Pancreas (tissue), 10 donors: ENCODE measurements at regions not wholly inside any gene's neighbourhood (a gene's known extent, or its start where the extent isn't known, plus 50 kb on each side); places are given as distances from the start of the nearest gene placed in this dataset.

Experiments
- ATAC-seq, 4 donors: fragments of 200-7000 bp; cut with Tn5 transposase; one replicate each; pipeline versions ENCODE4 v1.8.0 to v1.9.1; 2020; ENCODE audit warnings: mild to moderate bottlenecking in 4 of 4, moderate library complexity in 4 of 4
- DNase-seq, 6 donors: peaks; one replicate each; pipeline ENCODE4 v3.0.0-alpha.2; 2020
- FAIRE-seq: peaks from 2 replicates; lab custom pipeline; 2012; peaks lifted over from hg19 to GRCh38; lab: Jason Lieb, UNC
- H3K27ac ChIP-seq, 4 donors: fragments of 200-600 bp; sonication (generic); 1 replicate in 3 of 4; 2 replicates in 1 of 4; pipeline versions ENCODE4 v1.5.0 to v1.8.0; 2020
- H3K27me3 ChIP-seq, 4 donors: fragments of 200-600 bp; one replicate each; pipeline ENCODE4 v1.8.0; 2021
- H3K36me3 ChIP-seq, 3 donors: fragments of 200-600 bp; sonication (generic) in 1 of 3; one replicate each; pipeline versions ENCODE4 v1.5.0 to v1.8.0; 2020 to 2021
- H3K4me1 ChIP-seq, 3 donors: fragments of 200-600 bp; one replicate each; pipeline ENCODE4 v1.8.0; 2021
- H3K4me3 ChIP-seq, 4 donors: fragments of 200-600 bp; sonication (generic) in 2 of 4; one replicate each; pipeline versions ENCODE4 v1.5.0 to v1.8.0; 2020 to 2021
- H3K9me3 ChIP-seq, 4 donors: fragments of 200-600 bp; one replicate each; pipeline ENCODE4 v1.8.0; 2021
- WGBS, 2 donors: extraction: QIAGEN DNeasy Blood & Tissue Kit; methylation state at CpG; one replicate each; pipeline ENCODE4 v1.1.7; 2013; 5-methylcytosine and 5-hydroxymethylcytosine counted together
- intact Hi-C, 3 donors: fragments of 100-400 bp; cut with DNase I; formaldehyde crosslinking; loops; one replicate each; pipeline versions ENCODE4 v1.11.1 to v1.14.2; 2022
- TF ChIP-seq, protein P1 (sequence below), 4 donors: fragments of 200-600 bp; sonication (generic) in 3 of 4; IDR thresholded peaks; one replicate each; pipeline versions ENCODE4 v1.5.0 to v1.8.0; 2021; ENCODE audit warnings: antibody characterized with exemption in 4 of 4
- donor health status: healthy with polysubstance abuse.
- donor health status: DM: no; HTN: no; CAD: no; lungs with moderate emphysema.
- donor health status: DM: no; HTN: no; CAD: no.
- donor health status: control.
- donor health status: control.
- donor health status: Bipolar disorder and iron deficiency.
- donor health status: DM: yes; HTN: yes; CAD: no.
- donor health status: DM: no; HTN: no; CAD: no.
- donor health status: DM: no; HTN: no; CAD: no.
- donor health status: DM: yes; HTN: yes; CAD: no.

DNA sequence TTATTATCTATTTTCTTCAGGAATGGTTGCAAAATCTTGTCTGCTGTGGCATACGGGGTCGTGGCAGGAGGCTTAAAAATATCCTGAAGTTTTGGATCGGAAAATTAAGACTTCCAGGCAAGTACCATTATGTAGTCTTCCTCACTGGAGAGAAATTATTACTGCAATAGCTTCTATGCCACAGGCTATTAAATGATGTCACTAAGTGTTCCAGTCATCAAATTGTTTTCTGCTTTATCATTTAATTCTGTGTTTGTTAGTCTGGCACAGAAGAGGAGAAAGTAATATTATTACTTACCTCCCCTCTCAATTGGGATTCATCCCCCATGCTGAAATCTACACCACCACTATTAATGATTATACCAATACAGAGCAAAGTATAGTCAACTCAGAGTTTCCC, 378.2 kb upstream of the ALCAM start:
- TF ChIP-seq, protein P1, sequence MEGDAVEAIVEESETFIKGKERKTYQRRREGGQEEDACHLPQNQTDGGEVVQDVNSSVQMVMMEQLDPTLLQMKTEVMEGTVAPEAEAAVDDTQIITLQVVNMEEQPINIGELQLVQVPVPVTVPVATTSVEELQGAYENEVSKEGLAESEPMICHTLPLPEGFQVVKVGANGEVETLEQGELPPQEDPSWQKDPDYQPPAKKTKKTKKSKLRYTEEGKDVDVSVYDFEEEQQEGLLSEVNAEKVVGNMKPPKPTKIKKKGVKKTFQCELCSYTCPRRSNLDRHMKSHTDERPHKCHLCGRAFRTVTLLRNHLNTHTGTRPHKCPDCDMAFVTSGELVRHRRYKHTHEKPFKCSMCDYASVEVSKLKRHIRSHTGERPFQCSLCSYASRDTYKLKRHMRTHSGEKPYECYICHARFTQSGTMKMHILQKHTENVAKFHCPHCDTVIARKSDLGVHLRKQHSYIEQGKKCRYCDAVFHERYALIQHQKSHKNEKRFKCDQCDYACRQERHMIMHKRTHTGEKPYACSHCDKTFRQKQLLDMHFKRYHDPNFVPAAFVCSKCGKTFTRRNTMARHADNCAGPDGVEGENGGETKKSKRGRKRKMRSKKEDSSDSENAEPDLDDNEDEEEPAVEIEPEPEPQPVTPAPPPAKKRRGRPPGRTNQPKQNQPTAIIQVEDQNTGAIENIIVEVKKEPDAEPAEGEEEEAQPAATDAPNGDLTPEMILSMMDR (IDR thresholded peaks at IDR 0.05) = no peak

DNA sequence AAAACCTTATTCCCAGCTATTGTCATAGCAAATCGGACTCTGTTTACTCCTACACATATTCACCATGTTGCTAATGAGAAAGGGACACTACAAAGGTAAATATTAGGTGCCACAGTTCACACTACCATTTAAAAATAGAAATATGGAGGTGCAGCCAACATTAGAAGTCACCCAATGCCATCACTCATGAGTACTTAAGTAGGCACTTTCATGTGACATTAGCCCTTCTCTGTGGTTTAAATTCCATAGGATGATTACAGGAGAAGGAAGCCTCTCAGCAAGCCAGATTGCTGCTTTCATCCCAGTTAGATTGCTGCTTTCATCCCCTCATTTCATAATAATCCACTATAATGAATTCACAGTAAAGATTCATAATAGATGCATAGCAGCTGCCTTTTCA, 376.8 kb upstream of the ALCAM start:
- no peak overlapping the region for H3K4me3 ChIP-seq
- no peak for DNase-seq
- H3K36me3 ChIP-seq = no peaks in the 10 kb centered on the region
- FAIRE-seq = no peak
- no peak for ATAC-seq
- TF ChIP-seq, protein P1 (IDR thresholded peaks at IDR 0.05) = no peak
- H3K27me3 ChIP-seq = no peaks in the 10 kb centered on the region
- H3K4me1 ChIP-seq = no peaks in the 10 kb centered on the region
- no peaks in the 10 kb centered on the region for H3K9me3 ChIP-seq
- H3K27ac ChIP-seq = no peak overlapping the region
- 51 to 56% methylated on average over 1 of the region's 1 CpG for WGBS, 2 donors
- intact Hi-C loops = no loop called here

More for the DNA sequence above, 378.2 kb upstream of the ALCAM start:
- Histone ChIP-seq H3K4me3 (no peak overlapping the region), H3K9me3 (no peaks in the 10 kb centered on the region), H3K27ac (no peak overlapping the region), H3K27me3 (no peaks in the 10 kb centered on the region), H3K36me3 (no peaks in the 10 kb centered on the region), H3K4me1 (no peaks in the 10 kb centered on the region)
- ATAC-seq (no peak), FAIRE-seq (no peak), DNase-seq (no peak)
- intact Hi-C loops = no loop called here
- 79 to 89% methylated on average over 3 of the region's 3 CpGs for WGBS, 2 donors

DNA sequence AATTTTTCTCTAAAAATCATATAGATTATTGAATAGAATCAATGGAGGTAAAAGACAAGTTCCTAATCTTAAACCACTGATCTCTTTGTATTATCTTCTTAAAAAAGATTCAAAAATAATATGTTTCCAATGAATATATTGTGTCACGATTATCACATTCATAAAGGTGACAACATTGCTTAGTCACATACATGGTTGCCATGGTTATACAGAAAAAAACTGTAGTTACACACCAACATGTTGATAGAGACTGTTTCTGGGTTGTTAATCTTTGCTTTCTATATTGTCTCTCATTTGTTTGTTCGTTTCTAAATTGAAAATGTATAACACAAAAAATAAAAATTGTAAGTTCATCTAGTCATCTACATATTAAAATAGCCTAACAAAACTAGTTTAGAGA, 376.0 kb upstream of the ALCAM start:
- intact Hi-C loops = no loop called here
- H3K27me3 ChIP-seq = no peaks in the 10 kb centered on the region
- FAIRE-seq (no peak), DNase-seq (no peak), ATAC-seq (no peak)
- H3K4me1 ChIP-seq = no peaks in the 10 kb centered on the region
- no peaks in the 10 kb centered on the region for H3K9me3 ChIP-seq
- H3K27ac ChIP-seq = no peak overlapping the region
- no peaks in the 10 kb centered on the region for H3K36me3 ChIP-seq
- 34 to 45% methylated on average over 2 of the region's 2 CpGs for WGBS, 2 donors
- H3K4me3 ChIP-seq = no peak overlapping the region
- TF ChIP-seq, protein P1 (IDR thresholded peaks at IDR 0.05) = no peak

DNA sequence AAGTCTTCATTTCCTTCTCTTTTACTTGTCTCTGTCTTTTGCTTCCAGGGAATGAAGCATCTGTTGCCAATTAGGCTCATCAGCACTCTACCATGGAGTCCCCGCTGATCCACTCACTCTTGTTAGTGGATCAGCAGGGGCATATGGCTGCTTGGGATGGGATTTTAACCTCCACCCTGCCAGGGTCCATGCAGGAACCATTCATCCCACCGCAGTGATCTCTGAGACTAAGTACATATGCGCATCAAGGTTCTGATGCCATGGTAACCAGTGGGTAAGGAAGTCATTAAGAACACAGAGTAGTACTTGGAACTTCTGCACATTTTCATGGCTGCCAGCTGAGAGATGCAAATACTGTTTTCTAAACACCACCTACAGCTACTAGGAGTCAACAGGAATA, 374.0 kb upstream of the ALCAM start:
- FAIRE-seq = no peak
- DNase-seq = no peak
- Histone ChIP-seq H3K4me3 (no peak overlapping the region), H3K4me1 (no peaks in the 10 kb centered on the region), H3K27me3 (no peaks in the 10 kb centered on the region), H3K27ac (no peak overlapping the region), H3K9me3 (no peaks in the 10 kb centered on the region), H3K36me3 (no peaks in the 10 kb centered on the region)
- ATAC-seq = no peak
- 76 to 88% methylated on average over 3 of the region's 3 CpGs for WGBS, 2 donors
- intact Hi-C loops = no loop called here
- TF ChIP-seq, protein P1 (IDR thresholded peaks at IDR 0.05) = no peak

DNA sequence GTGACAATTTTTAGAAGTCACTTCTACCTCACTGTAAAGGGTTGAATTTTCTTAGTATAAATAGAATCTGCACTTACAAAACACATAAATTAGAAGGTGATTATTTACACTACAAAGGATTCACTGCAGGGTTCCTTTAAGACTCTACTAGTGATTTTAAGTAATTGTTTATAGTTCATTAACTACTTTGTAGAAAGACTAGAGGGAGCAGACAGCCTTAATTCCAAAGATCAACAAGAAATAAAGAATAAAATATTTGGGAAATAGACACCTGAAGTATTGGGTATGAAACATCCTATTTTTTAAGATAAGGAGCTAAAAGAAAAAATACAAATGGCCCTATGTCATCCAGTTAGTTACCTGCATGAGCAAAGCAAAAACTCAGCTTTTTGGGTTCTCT, 360.5 kb upstream of the ALCAM start:
- ATAC-seq (no peak), DNase-seq (no peak), FAIRE-seq (no peak)
- Histone ChIP-seq H3K27ac (no peak overlapping the region), H3K4me1 (no peaks in the 10 kb centered on the region), H3K9me3 (no peaks in the 10 kb centered on the region), H3K36me3 (no peaks in the 10 kb centered on the region), H3K27me3 (no peaks in the 10 kb centered on the region), H3K4me3 (no peak overlapping the region)
- TF ChIP-seq, protein P1 (IDR thresholded peaks at IDR 0.05) = no peak
- intact Hi-C loops = no loop called here
